K562 (cell line): ENCODE measurements at regions not wholly inside any gene's neighbourhood (a gene's known extent, or its start where the extent isn't known, plus 50 kb on each side); places are given as distances from the start of the nearest gene placed in this dataset.

Source experiments
- ATAC-seq: fragments of 200-7000 bp; cut with Tn5 transposase; 3 replicates; pipeline ENCODE4 v1.9.1; 2020; ENCODE audit warnings: moderate library complexity
- BruUV-seq: library from RNA; stranded (reverse); fragments of 400-500 nt; replicated peaks from 2 replicates; lab custom pipeline; 2021; lab: Mats Ljungman, UMichigan
- CTCF ChIA-PET: fragments of 300-600 bp; formaldehyde crosslinking; extraction: SDS; loops from one replicate; lab custom pipeline; 2021; ENCODE audit warnings: low intra/inter-chr PET ratio; lab: Yijun Ruan, JAX
- POLR2A ChIA-PET: fragments of 300-600, 350-650 bp; sonication (Branson Sonifier 250); formaldehyde crosslinking; extraction: SDS; loops from one replicate; lab custom pipeline; 2021; ENCODE audit warnings: antibody characterized with exemption, inconsistent platforms; lab: Yijun Ruan, JAX
- DNase-seq, 4 experiments: peaks; one replicate each; pipeline versions ENCODE4 v3.0.0 to v3.0.0-alpha.2; 2011 to 2018; ENCODE audit warnings: low spot score in 3 of 4, mixed read lengths in 3 of 4; ENCODE audit errors: extremely low read depth in 1 of 4
- FAIRE-seq: peaks from 2 replicates; lab custom pipeline; 2011; peaks lifted over from hg19 to GRCh38; lab: Jason Lieb, UNC
- H2AFZ ChIP-seq: 2 replicates; pipeline ENCODE4 v1.6.0; 2011; ENCODE audit warnings: low read depth, low read length, control low read depth, inconsistent platforms
- H3K27ac ChIP-seq: fragments of 200-600 bp; 3 replicates; pipeline ENCODE4 v1.8.0; 2011; ENCODE audit warnings: low read depth, mild to moderate bottlenecking, control low read depth, inconsistent platforms, low read length, moderate library complexity, mixed read lengths; ENCODE audit errors: extremely low read depth
- H3K27me3 ChIP-seq, 2 experiments: fragments of 300-600 bp in 1 of 2; 2 replicates in 1 of 2; 3 replicates in 1 of 2; pipeline versions ENCODE4 v1.6.0 to v1.8.0; 2011; ENCODE audit warnings: inconsistent platforms in 2 of 2, low read length in 2 of 2, mild to moderate bottlenecking in 1 of 2, mixed read lengths in 1 of 2, moderate library complexity in 1 of 2; ENCODE audit not compliant: control insufficient read depth in 2 of 2, insufficient read depth in 2 of 2
- H3K36me3 ChIP-seq: fragments of 300-600 bp; 3 replicates; pipeline ENCODE4 v1.8.0; 2011; ENCODE audit warnings: mild to moderate bottlenecking, low read length, inconsistent platforms; ENCODE audit not compliant: control insufficient read depth, insufficient read depth
- H3K4me1 ChIP-seq, 2 experiments: fragments of 200-600 bp in 1 of 2; replicated peaks in 1 of 2; 2 replicates in 1 of 2; 3 replicates in 1 of 2; pipeline versions ENCODE4 v1.5.1 to v1.8.0; 2011; ENCODE audit warnings: inconsistent platforms in 2 of 2, low read length in 2 of 2, mild to moderate bottlenecking in 1 of 2, mixed read lengths in 1 of 2, moderate library complexity in 1 of 2; ENCODE audit not compliant: control insufficient read depth in 2 of 2, insufficient read depth in 2 of 2
- H3K4me2 ChIP-seq: 2 replicates; pipeline ENCODE4 v1.6.1; 2011; ENCODE audit warnings: low read length, control low read depth, inconsistent platforms, mixed read lengths; ENCODE audit not compliant: insufficient read depth
- H3K4me3 ChIP-seq: fragments of 200-600 bp; sonication (generic), shearing (Covaris generic); 2 replicates; pipeline ENCODE4 v1.5.1; 2016; ENCODE audit warnings: control low read depth, inconsistent platforms
- H3K79me2 ChIP-seq: fragments of 200-600 bp; 3 replicates; pipeline ENCODE4 v1.8.0; 2011; ENCODE audit warnings: low read length, inconsistent platforms; ENCODE audit not compliant: control insufficient read depth, insufficient read depth
- H3K9ac ChIP-seq, 2 experiments: 2 replicates each; pipeline versions ENCODE4 v1.6.0 to v1.6.1; 2011; ENCODE audit warnings: low read depth in 2 of 2, low read length in 2 of 2, control low read depth in 1 of 2, inconsistent platforms in 1 of 2, mild to moderate bottlenecking in 1 of 2, mixed read lengths in 1 of 2; ENCODE audit not compliant: insufficient read depth in 1 of 2
- H3K9me1 ChIP-seq: one replicate; pipeline ENCODE4 v1.6.0; 2011; ENCODE audit warnings: inconsistent platforms, mild to moderate bottlenecking, low read length, moderate library complexity; ENCODE audit not compliant: control insufficient read depth, insufficient read depth
- H3K9me3 ChIP-seq: replicated peaks from 2 replicates; pipeline ENCODE4 v1.5.1; 2011; ENCODE audit warnings: low read depth, low read length, inconsistent platforms; ENCODE audit not compliant: control insufficient read depth, insufficient read depth
- H4K20me1 ChIP-seq: replicated peaks from 2 replicates; pipeline ENCODE4 v1.6.1; 2011; ENCODE audit warnings: low read length, inconsistent platforms, mixed read lengths; ENCODE audit not compliant: control insufficient read depth, insufficient read depth
- HMGN3 ChIP-seq: IDR thresholded peaks from 2 replicates; pipeline ENCODE4 v1.6.1; 2011; ENCODE audit warnings: borderline replicate concordance, low read depth, mild to moderate bottlenecking, mixed read lengths, low read length; ENCODE audit not compliant: insufficient read length; ENCODE audit errors: extremely low read depth
- NFIX ChIP-seq: fragments of 250-450 bp; sonication (Bioruptor Pico); IDR thresholded peaks from 2 replicates; pipeline ENCODE4 v1.4.0; 2020; ENCODE audit warnings: low read depth, mild to moderate bottlenecking, moderate library complexity
- RBM14 ChIP-seq: fragments of 200-400 bp; formaldehyde crosslinking; IDR thresholded peaks from 2 replicates; pipeline ENCODE4 v1.6.1; 2018; ENCODE audit warnings: low read depth, mild to moderate bottlenecking, low read length, moderate library complexity, borderline replicate concordance; ENCODE audit not compliant: insufficient read depth
- RBM25 ChIP-seq: fragments of 200-400 bp; formaldehyde crosslinking; IDR thresholded peaks from 2 replicates; pipeline ENCODE4 v1.6.1; 2018; ENCODE audit warnings: low read length, low read depth, moderate library complexity; ENCODE audit not compliant: severe bottlenecking
- ZFP36 ChIP-seq: fragments of 150-350 bp; IDR thresholded peaks from 2 replicates; pipeline ENCODE4 v1.6.1; 2018; ENCODE audit warnings: low read length, low read depth; ENCODE audit not compliant: partially characterized antibody
- ZSCAN32 ChIP-seq: fragments of 450-650 bp; formaldehyde crosslinking; IDR thresholded peaks from 2 replicates; pipeline ENCODE4 v1.4.0; 2020; ENCODE audit warnings: mild to moderate bottlenecking, moderate library complexity
- WGBS: fragments of 100-300 bp; shearing (Covaris generic); methylation state at CpG from one replicate; pipeline ENCODE4 v1.1.6; 2016; ENCODE audit warnings: low coverage, mixed read lengths; ENCODE audit not compliant: insufficient coverage; ENCODE audit errors: missing lambda C conversion rate; 5-methylcytosine and 5-hydroxymethylcytosine counted together
- in situ Hi-C: fragments of 300-500 bp; cut with MboI; formaldehyde crosslinking; loops from 4 replicates; pipeline ENCODE4 v1.15.0; 2018; ENCODE audit warnings: inconsistent platforms, mixed read lengths
- intact Hi-C: fragments of 100-400 bp; cut with micrococcal nuclease; formaldehyde crosslinking; loops from 2 replicates; pipeline ENCODE4 v1.14.2; 2022
- TF ChIP-seq, protein P1 (sequence below): IDR thresholded peaks from 2 replicates; pipeline ENCODE4 v1.6.1; 2011; ENCODE audit not compliant: insufficient read length; ENCODE audit errors: extremely low read depth

DNA sequence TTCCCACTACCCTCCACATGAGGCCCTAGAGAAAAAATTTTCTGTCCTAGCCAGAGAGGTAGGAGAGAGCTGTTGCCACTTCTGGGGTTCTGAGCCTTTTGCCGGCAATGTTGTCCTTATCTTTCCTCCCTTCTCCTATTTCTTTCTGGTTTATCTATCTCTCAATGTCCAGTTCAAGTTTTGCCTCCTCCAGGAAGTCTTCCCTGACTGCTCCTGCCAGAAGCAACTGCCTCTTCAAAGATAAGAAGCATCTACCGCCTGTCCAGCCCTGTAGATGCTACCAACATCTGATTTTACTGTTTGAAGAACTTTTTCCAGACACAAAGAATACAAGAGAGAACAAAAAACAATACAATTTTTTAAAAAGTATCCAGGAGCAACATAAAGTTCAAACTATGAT is 220.8 kb upstream of the KLHL29 start:
- FAIRE-seq (no peak), ATAC-seq (no peak), DNase-seq (no peak)
- H3K4me2 ChIP-seq = no peak overlapping the region
- intact Hi-C loops = no loop called here
- H3K79me2 ChIP-seq = no peaks in the 10 kb centered on the region
- H3K9me3 ChIP-seq = no peaks in the 10 kb centered on the region
- H3K27ac ChIP-seq = no peak overlapping the region
- in situ Hi-C loops = no loop called here
- no peaks in the 10 kb centered on the region for H3K4me1 ChIP-seq
- H3K36me3 ChIP-seq = no peaks in the 10 kb centered on the region
- no TSS peak for BruUV-seq
- ChIA-PET CTCF (no interaction called here), POLR2A (no interaction called here)
- 0% methylated on average over 2 of the region's 2 CpGs for WGBS
- TF ChIP-seq NFIX (CRISPR knock-in tag) = no peak
- TF ChIP-seq RBM25 = peak; percentile 87
- TF ChIP-seq, protein P1, sequence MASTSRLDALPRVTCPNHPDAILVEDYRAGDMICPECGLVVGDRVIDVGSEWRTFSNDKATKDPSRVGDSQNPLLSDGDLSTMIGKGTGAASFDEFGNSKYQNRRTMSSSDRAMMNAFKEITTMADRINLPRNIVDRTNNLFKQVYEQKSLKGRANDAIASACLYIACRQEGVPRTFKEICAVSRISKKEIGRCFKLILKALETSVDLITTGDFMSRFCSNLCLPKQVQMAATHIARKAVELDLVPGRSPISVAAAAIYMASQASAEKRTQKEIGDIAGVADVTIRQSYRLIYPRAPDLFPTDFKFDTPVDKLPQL = no peak
- TF ChIP-seq ZFP36 = peak; percentile 95
- TF ChIP-seq ZSCAN32 = no peak
- no peak for TF ChIP-seq HMGN3
- no peak for TF ChIP-seq RBM14
- no peak overlapping the region for H3K4me3 ChIP-seq
- no peak overlapping the region for H3K9ac ChIP-seq
- H3K9me1 ChIP-seq = no peaks in the 10 kb centered on the region
- no peak overlapping the region for H2AFZ ChIP-seq
- H3K27me3 ChIP-seq = no peaks in the 10 kb centered on the region
- H4K20me1 ChIP-seq = no peaks in the 10 kb centered on the region
